GM10248 (cell line): ENCODE measurements at regions not wholly inside any gene's neighbourhood (a gene's known extent, or its start where the extent isn't known, plus 50 kb on each side); places are given as distances from the start of the nearest gene placed in this dataset.
"Not testable (repeated sequence)": the region's sequence is repeated elsewhere in the genome, so short reads cannot be mapped to it uniquely, and the experiment has no call there.

Experiments
- CTCF ChIA-PET: fragments of 300-600 bp; sonication (Branson Sonifier 250); formaldehyde crosslinking; extraction: SDS; loops from one replicate; lab custom pipeline; 2021; ENCODE audit warnings: antibody characterized with exemption; lab: Yijun Ruan, JAX
- POLR2A ChIA-PET: fragments of 350-650 bp; sonication (Branson Sonifier 250); formaldehyde crosslinking; extraction: SDS; loops from one replicate; lab custom pipeline; 2020; ENCODE audit warnings: antibody characterized with exemption; lab: Yijun Ruan, JAX
- DNase-seq: peaks from one replicate; pipeline ENCODE4 v3.0.0; 2012; ENCODE audit errors: extremely low spot score
- TF ChIP-seq, protein P1 (sequence below): IDR thresholded peaks from 2 replicates; pipeline ENCODE4 v1.5.1; 2012; ENCODE audit warnings: mild to moderate bottlenecking, low read depth; ENCODE audit errors: extremely low read depth, missing control alignments, control extremely low read depth

DNA sequence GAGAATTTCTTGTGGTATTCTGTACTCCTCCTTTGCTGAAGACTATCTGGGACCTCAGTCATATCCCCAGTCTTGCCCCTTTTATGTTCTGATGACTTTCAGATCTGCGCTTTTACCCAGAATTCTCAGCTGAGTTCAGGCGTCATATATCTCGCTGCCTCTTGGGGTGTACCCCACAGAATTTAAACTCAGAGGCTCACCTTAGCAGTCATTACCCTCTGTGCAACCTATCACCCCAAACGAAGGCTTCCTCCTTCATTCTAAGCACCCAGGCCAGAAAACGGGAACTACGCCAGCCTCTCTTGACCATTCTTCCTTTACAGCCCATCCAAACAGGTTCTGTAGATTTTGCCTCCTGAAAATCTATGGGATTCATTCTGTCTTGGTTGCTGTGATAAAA, 574.8 kb upstream of the C16orf82 start:
- CTCF ChIA-PET = no interaction called here
- POLR2A ChIA-PET = no interaction called here
- DNase-seq = no peak
- TF ChIP-seq, protein P1, sequence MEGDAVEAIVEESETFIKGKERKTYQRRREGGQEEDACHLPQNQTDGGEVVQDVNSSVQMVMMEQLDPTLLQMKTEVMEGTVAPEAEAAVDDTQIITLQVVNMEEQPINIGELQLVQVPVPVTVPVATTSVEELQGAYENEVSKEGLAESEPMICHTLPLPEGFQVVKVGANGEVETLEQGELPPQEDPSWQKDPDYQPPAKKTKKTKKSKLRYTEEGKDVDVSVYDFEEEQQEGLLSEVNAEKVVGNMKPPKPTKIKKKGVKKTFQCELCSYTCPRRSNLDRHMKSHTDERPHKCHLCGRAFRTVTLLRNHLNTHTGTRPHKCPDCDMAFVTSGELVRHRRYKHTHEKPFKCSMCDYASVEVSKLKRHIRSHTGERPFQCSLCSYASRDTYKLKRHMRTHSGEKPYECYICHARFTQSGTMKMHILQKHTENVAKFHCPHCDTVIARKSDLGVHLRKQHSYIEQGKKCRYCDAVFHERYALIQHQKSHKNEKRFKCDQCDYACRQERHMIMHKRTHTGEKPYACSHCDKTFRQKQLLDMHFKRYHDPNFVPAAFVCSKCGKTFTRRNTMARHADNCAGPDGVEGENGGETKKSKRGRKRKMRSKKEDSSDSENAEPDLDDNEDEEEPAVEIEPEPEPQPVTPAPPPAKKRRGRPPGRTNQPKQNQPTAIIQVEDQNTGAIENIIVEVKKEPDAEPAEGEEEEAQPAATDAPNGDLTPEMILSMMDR = no peak

GRCh38 chr16:26493751-26494150, 573.0 kb upstream of the C16orf82 start:
- no peak for DNase-seq
- CTCF ChIA-PET = interaction anchor here (1.3 kb wide), 1 partner anchor 10 kb away, joined by 4 read pairs; no protein-coding TSS in a partner anchor
- TF ChIP-seq, protein P1 = no peak
- POLR2A ChIA-PET = no interaction called here

DNA sequence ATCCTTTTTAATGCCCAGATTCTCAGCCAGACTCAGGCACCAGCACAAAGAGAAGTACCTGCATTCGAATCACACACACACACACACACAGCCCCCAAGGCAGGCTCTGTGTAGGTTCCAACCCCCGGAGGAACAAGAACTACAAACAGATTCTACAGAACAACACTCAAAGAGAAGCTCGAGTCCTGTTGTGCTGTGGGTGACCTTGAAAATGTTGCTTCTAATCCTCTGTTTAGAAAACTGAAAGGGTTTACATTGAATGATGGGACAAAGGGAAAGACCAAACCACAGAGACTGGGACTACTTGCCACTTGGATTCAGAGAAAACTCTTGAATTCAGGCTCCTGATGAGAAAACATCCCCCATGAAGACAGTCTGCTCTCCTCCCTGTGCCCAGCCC, 568.8 kb upstream of the C16orf82 start:
- ChIA-PET POLR2A (no interaction called here), CTCF (no interaction called here)
- no peak for DNase-seq
- TF ChIP-seq, protein P1 = no peak

DNA sequence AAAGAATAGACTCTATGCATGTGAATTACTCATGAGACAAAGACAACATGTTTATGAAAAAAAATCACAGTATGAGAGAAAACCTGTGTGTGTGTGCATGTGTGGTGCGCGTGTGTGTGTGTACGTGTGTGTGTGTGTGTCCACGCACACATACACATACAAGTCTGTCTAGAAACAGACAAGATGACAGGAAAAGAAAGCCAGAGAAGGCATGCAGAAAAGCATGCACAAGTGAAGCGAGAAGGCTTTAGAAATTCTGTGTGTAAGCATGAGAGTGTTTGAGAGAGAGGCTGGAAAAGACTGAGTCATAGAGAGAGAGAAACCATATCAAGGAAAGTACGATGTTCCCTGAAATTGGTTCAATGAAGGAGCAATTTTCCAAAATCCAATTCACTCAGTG, 566.4 kb upstream of the C16orf82 start:
- TF ChIP-seq, protein P1 = no peak
- CTCF ChIA-PET = no interaction called here
- DNase-seq = no peak
- POLR2A ChIA-PET = no interaction called here

GRCh38 chr16:26505496-26505895, 561.2 kb upstream of the C16orf82 start:
- no peak for DNase-seq
- TF ChIP-seq, protein P1 = no peak
- POLR2A ChIA-PET = interaction anchor here (0.6 kb wide), 1 partner anchor 33 kb away, joined by 3 read pairs; no protein-coding TSS in a partner anchor
- CTCF ChIA-PET = no interaction called here

GRCh38 chr16:26508946-26509345, 557.8 kb upstream of the C16orf82 start:
- DNase-seq, POLR2A ChIA-PET, CTCF ChIA-PET: not testable (repeated sequence)

DNA sequence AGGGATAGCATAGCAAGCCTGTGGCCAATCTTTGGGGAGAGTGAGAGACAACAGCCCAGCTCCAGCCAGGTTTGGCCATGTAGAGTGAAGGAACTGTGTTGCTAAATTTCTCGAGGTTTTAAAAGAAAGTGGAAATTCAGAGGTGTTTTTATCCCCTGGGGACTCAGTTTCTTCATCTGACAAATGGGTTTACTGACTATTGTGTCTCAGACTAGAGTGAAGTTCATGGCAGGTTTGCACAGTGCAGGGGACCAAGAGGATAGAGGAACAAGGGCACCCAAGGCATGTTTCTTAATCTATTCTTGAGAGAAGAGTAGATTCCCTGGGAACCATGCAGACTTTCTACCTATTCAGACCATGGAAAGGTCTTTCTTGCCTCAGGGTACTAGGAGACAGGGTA, 555.8 kb upstream of the C16orf82 start:
- ChIA-PET POLR2A (no interaction called here), CTCF (interaction anchor here (1.2 kb wide), 1 partner anchor 9 kb away, joined by 3 read pairs; no protein-coding TSS in a partner anchor)
- TF ChIP-seq, protein P1 = no peak
- no peak for DNase-seq
